HepG2 (cell line): ENCODE measurements at regions not wholly inside any gene's neighbourhood (a gene's known extent, or its start where the extent isn't known, plus 50 kb on each side); places are given as distances from the start of the nearest gene placed in this dataset.

ENCODE experiments used
- ATAC-seq: fragments of 200-7000 bp; cut with Tn5 transposase; 3 replicates; pipeline ENCODE4 v1.9.1; 2020; ENCODE audit warnings: mild to moderate bottlenecking, moderate library complexity
- BruUV-seq: library from RNA; stranded (reverse); fragments of 400-500 nt; replicated peaks from 2 replicates; lab custom pipeline; 2021; lab: Mats Ljungman, UMichigan
- CTCF ChIA-PET: fragments of 300-600 bp; formaldehyde crosslinking; extraction: SDS; loops from one replicate; lab custom pipeline; 2021; ENCODE audit warnings: low total read pairs, inconsistent platforms, low intra/inter-chr PET ratio; lab: Yijun Ruan, JAX
- POLR2A ChIA-PET: fragments of 350-600 bp; sonication (Branson Sonifier 250); formaldehyde crosslinking; loops from one replicate; lab custom pipeline; 2020; ENCODE audit warnings: antibody characterized with exemption, inconsistent platforms; lab: Yijun Ruan, JAX
- DNase-seq: peaks from one replicate; pipeline ENCODE4 v3.0.0-alpha.2; 2015; ENCODE audit warnings: low spot score
- FAIRE-seq: peaks from 3 replicates; lab custom pipeline; 2011; peaks lifted over from hg19 to GRCh38; lab: Jason Lieb, UNC
- H2AFZ ChIP-seq: one replicate; pipeline ENCODE4 v1.6.1; 2011; ENCODE audit warnings: low read length, inconsistent platforms
- H3K27ac ChIP-seq: fragments of 300-600 bp; 3 replicates; pipeline ENCODE4 v1.8.0; 2011; ENCODE audit warnings: mixed run types, mild to moderate bottlenecking, mixed read lengths, low read length, inconsistent platforms; ENCODE audit not compliant: insufficient read depth; ENCODE audit errors: extremely low read length
- H3K27me3 ChIP-seq, 2 experiments: fragments of 200-600 bp in 1 of 2; 2 replicates in 1 of 2; 3 replicates in 1 of 2; pipeline versions ENCODE4 v1.6.0 to v1.8.0; 2011; ENCODE audit warnings: low read length in 2 of 2, mild to moderate bottlenecking in 2 of 2, moderate library complexity in 2 of 2, inconsistent platforms in 1 of 2; ENCODE audit not compliant: insufficient read depth in 2 of 2, control insufficient read depth in 1 of 2
- H3K36me3 ChIP-seq, 2 experiments: fragments of 200-600 bp in 1 of 2; replicated peaks in 1 of 2; 2 replicates in 1 of 2; 3 replicates in 1 of 2; pipeline versions ENCODE4 v1.5.1 to v1.8.0; 2011; ENCODE audit warnings: low read length in 2 of 2, inconsistent platforms in 1 of 2; ENCODE audit not compliant: insufficient read depth in 2 of 2, control insufficient read depth in 1 of 2
- H3K4me1 ChIP-seq: 2 replicates; pipeline ENCODE4 v1.5.1; 2012; ENCODE audit warnings: low read length, inconsistent platforms; ENCODE audit not compliant: insufficient read depth
- H3K4me2 ChIP-seq: 2 replicates; pipeline ENCODE4 v1.6.0; 2011; ENCODE audit warnings: low read depth, low read length, inconsistent platforms
- H3K4me3 ChIP-seq, 3 experiments: fragments of 200-600 bp in 1 of 3; sonication (generic), shearing (Covaris generic) in 1 of 3; replicated peaks in 1 of 3; 2 replicates each; pipeline ENCODE4 v1.5.1; 2011 to 2016; ENCODE audit warnings: low read length in 3 of 3, inconsistent platforms in 2 of 3, low read depth in 2 of 3, mild to moderate bottlenecking in 2 of 3, control low read depth in 1 of 3, mixed read lengths in 1 of 3; ENCODE audit not compliant: insufficient read depth in 1 of 3
- H3K79me2 ChIP-seq: one replicate; pipeline ENCODE4 v1.6.1; 2011; ENCODE audit warnings: low read length, inconsistent platforms; ENCODE audit not compliant: insufficient read depth
- H3K9ac ChIP-seq: 2 replicates; pipeline ENCODE4 v1.6.0; 2011; ENCODE audit warnings: mild to moderate bottlenecking, low read depth, low read length, inconsistent platforms; ENCODE audit not compliant: insufficient read depth
- H3K9me3 ChIP-seq: 2 replicates; pipeline ENCODE4 v1.5.1; 2012; ENCODE audit warnings: mild to moderate bottlenecking, low read length
- H4K20me1 ChIP-seq: 2 replicates; pipeline ENCODE4 v1.6.0; 2011; ENCODE audit warnings: inconsistent platforms, mild to moderate bottlenecking, low read length, moderate library complexity; ENCODE audit not compliant: insufficient read depth
- FOXP1 ChIP-seq, 2 experiments: fragments of 450-650 bp in 1 of 2; IDR thresholded peaks; 2 replicates each; pipeline ENCODE4 v1.6.1; 2017 to 2018; ENCODE audit warnings: antibody characterized with exemption in 1 of 2
- GATA4 ChIP-seq: sonication (generic); IDR thresholded peaks from 2 replicates; pipeline ENCODE4 v1.6.1; 2016; ENCODE audit warnings: antibody characterized with exemption, low read depth, borderline replicate concordance
- IRF2 ChIP-seq: IDR thresholded peaks from 2 replicates; pipeline ENCODE4 v1.6.1; 2018; ENCODE audit warnings: missing genetic modification reagents, missing compliant biosample characterization
- KMT2B ChIP-seq: IDR thresholded peaks from 2 replicates; pipeline ENCODE4 v1.6.1; 2016; ENCODE audit warnings: missing genetic modification reagents, missing compliant biosample characterization
- MAZ ChIP-seq, 2 experiments: sonication (generic) in 1 of 2; formaldehyde crosslinking in 1 of 2; IDR thresholded peaks; 2 replicates each; pipeline versions ENCODE4 v1.5.0 to v1.6.1; 2012 to 2020; ENCODE audit warnings: low read depth in 2 of 2, mild to moderate bottlenecking in 2 of 2, borderline replicate concordance in 1 of 2, improper control_type of control experiment in 1 of 2, low read length in 1 of 2, missing genetic modification reagents in 1 of 2, moderate library complexity in 1 of 2
- RBFOX2 ChIP-seq: fragments of 200-400 bp; formaldehyde crosslinking; IDR thresholded peaks from 2 replicates; pipeline ENCODE4 v1.6.1; 2017; ENCODE audit warnings: low read depth, mild to moderate bottlenecking, low read length
- SIX1 ChIP-seq: sonication (generic); formaldehyde crosslinking; IDR thresholded peaks from 2 replicates; pipeline ENCODE4 v1.4.0; 2020; ENCODE audit warnings: missing genetic modification reagents, borderline replicate concordance
- SKI ChIP-seq: fragments of 450-650 bp; IDR thresholded peaks from one replicate; pipeline ENCODE4 v1.6.1; 2018; ENCODE audit warnings: mild to moderate bottlenecking; ENCODE audit not compliant: partially characterized antibody
- SOX5 ChIP-seq: IDR thresholded peaks from 2 replicates; pipeline ENCODE4 v1.6.1; 2016; ENCODE audit warnings: borderline replicate concordance
- ZBTB7A ChIP-seq: sonication (generic); formaldehyde crosslinking; IDR thresholded peaks from 2 replicates; pipeline ENCODE4 v1.8.0; 2022; ENCODE audit warnings: mild to moderate bottlenecking, missing genetic modification reagents
- ZNF124 ChIP-seq: sonication (generic); formaldehyde crosslinking; IDR thresholded peaks from 2 replicates; pipeline ENCODE4 v1.4.0; 2020; ENCODE audit warnings: missing genetic modification reagents
- ZNF253 ChIP-seq: sonication (generic); formaldehyde crosslinking; IDR thresholded peaks from 2 replicates; pipeline ENCODE4 v1.8.0; 2022; ENCODE audit warnings: mild to moderate bottlenecking, missing genetic modification reagents, borderline replicate concordance
- ZNF563 ChIP-seq: sonication (generic); formaldehyde crosslinking; IDR thresholded peaks from 2 replicates; pipeline ENCODE4 v1.8.0; 2022; ENCODE audit warnings: mild to moderate bottlenecking, moderate library complexity, missing genetic modification reagents
- ZNF569 ChIP-seq: sonication (generic); formaldehyde crosslinking; IDR thresholded peaks from 2 replicates; pipeline ENCODE4 v1.5.0; 2020; ENCODE audit warnings: mild to moderate bottlenecking, missing genetic modification reagents, moderate library complexity, borderline replicate concordance
- ZNF670 ChIP-seq: sonication (generic); formaldehyde crosslinking; IDR thresholded peaks from 2 replicates; pipeline ENCODE4 v1.8.0; 2022; ENCODE audit warnings: mild to moderate bottlenecking, missing genetic modification reagents, borderline replicate concordance
- ZNF709 ChIP-seq: sonication (generic); formaldehyde crosslinking; IDR thresholded peaks from 2 replicates; pipeline ENCODE4 v1.5.0; 2020; ENCODE audit warnings: mild to moderate bottlenecking, missing genetic modification reagents
- WGBS: methylation state at CpG from one replicate; pipeline ENCODE4 v1.1.6; 2017; ENCODE audit warnings: low lambda C conversion rate; 5-methylcytosine and 5-hydroxymethylcytosine counted together
- in situ Hi-C: cut with HindIII; loops from 2 replicates; pipeline ENCODE4 v1.10.0; 2017; ENCODE audit warnings: low pct_unique_long_range_greater_than_20kb; ENCODE audit not compliant: extremely low pct_ligation_motif_present
- intact Hi-C: fragments of 100-400 bp; cut with micrococcal nuclease; formaldehyde crosslinking; loops from one replicate; pipeline ENCODE4 v1.10.0; 2022; ENCODE audit not compliant: unreplicated experiment
- TF ChIP-seq, protein P1 (sequence below): sonication (generic); formaldehyde crosslinking; IDR thresholded peaks from 2 replicates; pipeline ENCODE4 v1.5.0; 2020; ENCODE audit warnings: missing genetic modification reagents
- TF ChIP-seq, protein P2 (sequence below): sonication (generic); formaldehyde crosslinking; IDR thresholded peaks from 2 replicates; pipeline ENCODE4; 2020; ENCODE audit warnings: missing genetic modification reagents, mild to moderate bottlenecking, borderline replicate concordance
- TF ChIP-seq, protein P3 (sequence below): sonication (generic); formaldehyde crosslinking; IDR thresholded peaks from 2 replicates; pipeline ENCODE4 v1.4.0; 2020; ENCODE audit warnings: missing genetic modification reagents

DNA sequence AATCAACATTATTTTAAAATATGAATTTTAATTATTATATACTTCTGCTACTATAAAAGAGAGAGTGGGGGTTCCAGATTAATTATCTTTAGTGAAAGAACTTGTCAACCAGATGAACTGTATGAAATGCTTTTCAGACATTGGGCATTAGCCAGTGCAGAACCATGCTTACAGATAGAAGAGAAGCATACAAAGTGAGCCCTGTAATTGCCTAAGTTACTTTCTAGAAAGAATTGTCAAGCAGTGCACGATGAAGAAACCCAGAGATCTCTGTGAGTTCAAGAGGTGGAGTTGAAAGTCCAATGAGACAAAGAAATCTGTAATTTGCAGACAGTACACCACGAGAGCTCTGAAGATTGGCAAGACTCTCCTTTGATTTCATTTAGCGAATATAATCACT is 166.7 kb downstream of the CDC14C start (continued):
- TF ChIP-seq ZNF253 (CRISPR knock-in tag) (no peak), ZNF569 (CRISPR knock-in tag) (no peak), ZNF124 (CRISPR knock-in tag) (no peak)
- TF ChIP-seq, protein P1, sequence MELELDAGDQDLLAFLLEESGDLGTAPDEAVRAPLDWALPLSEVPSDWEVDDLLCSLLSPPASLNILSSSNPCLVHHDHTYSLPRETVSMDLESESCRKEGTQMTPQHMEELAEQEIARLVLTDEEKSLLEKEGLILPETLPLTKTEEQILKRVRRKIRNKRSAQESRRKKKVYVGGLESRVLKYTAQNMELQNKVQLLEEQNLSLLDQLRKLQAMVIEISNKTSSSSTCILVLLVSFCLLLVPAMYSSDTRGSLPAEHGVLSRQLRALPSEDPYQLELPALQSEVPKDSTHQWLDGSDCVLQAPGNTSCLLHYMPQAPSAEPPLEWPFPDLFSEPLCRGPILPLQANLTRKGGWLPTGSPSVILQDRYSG (CRISPR knock-in tag): no peak

DNA sequence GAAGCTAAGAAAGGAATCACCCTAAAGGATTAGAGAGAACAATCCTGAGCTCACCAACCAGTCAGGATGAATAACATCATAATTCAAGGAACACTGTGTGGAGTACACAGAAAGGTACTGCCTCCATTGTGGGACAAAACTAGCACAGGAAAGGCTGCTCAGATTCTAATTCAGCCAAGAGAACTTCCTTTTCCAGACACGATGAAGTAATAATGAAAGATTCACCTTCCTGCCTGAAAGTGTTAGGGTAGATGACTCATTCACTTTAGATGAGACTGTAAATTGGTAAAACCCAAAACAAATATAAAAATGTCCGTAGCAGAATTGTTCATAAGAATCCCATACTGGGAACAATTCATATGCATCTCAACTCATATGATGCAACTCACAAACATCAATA is 167.2 kb downstream of the CDC14C start:
- Histone ChIP-seq H2AFZ (no peak overlapping the region), H4K20me1 (no peaks in the 10 kb centered on the region), H3K9me3 (no peaks in the 10 kb centered on the region), H3K9ac (no peak overlapping the region), H3K36me3 (no peaks in the 10 kb centered on the region), H3K79me2 (no peaks in the 10 kb centered on the region), H3K4me1 (no peaks in the 10 kb centered on the region), H3K27ac (no peak overlapping the region), H3K4me3 (no peak overlapping the region), H3K27me3 (no peaks in the 10 kb centered on the region), H3K4me2 (no peak overlapping the region)
- WGBS: 0% methylated on average over 2 of the region's 2 CpGs
- BruUV-seq: no TSS peak
- DNase-seq (no peak), FAIRE-seq (no peak), ATAC-seq (no peak)
- CTCF ChIA-PET: no interaction called here
- intact Hi-C loops: no loop called here
- in situ Hi-C loops: no loop called here
- POLR2A ChIA-PET: no interaction called here
- TF ChIP-seq, protein P2, sequence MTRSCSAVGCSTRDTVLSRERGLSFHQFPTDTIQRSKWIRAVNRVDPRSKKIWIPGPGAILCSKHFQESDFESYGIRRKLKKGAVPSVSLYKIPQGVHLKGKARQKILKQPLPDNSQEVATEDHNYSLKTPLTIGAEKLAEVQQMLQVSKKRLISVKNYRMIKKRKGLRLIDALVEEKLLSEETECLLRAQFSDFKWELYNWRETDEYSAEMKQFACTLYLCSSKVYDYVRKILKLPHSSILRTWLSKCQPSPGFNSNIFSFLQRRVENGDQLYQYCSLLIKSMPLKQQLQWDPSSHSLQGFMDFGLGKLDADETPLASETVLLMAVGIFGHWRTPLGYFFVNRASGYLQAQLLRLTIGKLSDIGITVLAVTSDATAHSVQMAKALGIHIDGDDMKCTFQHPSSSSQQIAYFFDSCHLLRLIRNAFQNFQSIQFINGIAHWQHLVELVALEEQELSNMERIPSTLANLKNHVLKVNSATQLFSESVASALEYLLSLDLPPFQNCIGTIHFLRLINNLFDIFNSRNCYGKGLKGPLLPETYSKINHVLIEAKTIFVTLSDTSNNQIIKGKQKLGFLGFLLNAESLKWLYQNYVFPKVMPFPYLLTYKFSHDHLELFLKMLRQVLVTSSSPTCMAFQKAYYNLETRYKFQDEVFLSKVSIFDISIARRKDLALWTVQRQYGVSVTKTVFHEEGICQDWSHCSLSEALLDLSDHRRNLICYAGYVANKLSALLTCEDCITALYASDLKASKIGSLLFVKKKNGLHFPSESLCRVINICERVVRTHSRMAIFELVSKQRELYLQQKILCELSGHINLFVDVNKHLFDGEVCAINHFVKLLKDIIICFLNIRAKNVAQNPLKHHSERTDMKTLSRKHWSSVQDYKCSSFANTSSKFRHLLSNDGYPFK (CRISPR knock-in tag): no peak
- TF ChIP-seq ZBTB7A (no peak), SIX1 (no peak), ZNF563 (CRISPR knock-in tag) (no peak), SOX5 (CRISPR knock-in tag) (no peak), KMT2B (CRISPR knock-in tag) (no peak), SKI (no peak), ZNF670 (no peak), GATA4 (no peak), MAZ (IDR thresholded peaks at IDR 0.05; ENCODE audit: borderline replicate concordance, low read depth, low read length) (no peak), MAZ (CRISPR knock-in tag; IDR thresholded peaks at IDR 0.05; ENCODE audit: low read depth) (no peak), FOXP1 (IDR thresholded peaks at IDR 0.05) (no peak), FOXP1 (CRISPR knock-in tag; IDR thresholded peaks at IDR 0.05) (no peak), RBFOX2 (no peak), IRF2 (CRISPR knock-in tag) (no peak), ZNF709 (CRISPR knock-in tag) (no peak)
- TF ChIP-seq, protein P3, sequence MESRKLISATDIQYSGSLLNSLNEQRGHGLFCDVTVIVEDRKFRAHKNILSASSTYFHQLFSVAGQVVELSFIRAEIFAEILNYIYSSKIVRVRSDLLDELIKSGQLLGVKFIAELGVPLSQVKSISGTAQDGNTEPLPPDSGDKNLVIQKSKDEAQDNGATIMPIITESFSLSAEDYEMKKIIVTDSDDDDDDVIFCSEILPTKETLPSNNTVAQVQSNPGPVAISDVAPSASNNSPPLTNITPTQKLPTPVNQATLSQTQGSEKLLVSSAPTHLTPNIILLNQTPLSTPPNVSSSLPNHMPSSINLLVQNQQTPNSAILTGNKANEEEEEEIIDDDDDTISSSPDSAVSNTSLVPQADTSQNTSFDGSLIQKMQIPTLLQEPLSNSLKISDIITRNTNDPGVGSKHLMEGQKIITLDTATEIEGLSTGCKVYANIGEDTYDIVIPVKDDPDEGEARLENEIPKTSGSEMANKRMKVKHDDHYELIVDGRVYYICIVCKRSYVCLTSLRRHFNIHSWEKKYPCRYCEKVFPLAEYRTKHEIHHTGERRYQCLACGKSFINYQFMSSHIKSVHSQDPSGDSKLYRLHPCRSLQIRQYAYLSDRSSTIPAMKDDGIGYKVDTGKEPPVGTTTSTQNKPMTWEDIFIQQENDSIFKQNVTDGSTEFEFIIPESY (CRISPR knock-in tag): no peak
